ENCODE measurements at regions not wholly inside any gene's neighbourhood (a gene's known extent, or its start where the extent isn't known, plus 50 kb on each side); places are given as distances from the start of the nearest gene placed in this dataset.

DNA sequence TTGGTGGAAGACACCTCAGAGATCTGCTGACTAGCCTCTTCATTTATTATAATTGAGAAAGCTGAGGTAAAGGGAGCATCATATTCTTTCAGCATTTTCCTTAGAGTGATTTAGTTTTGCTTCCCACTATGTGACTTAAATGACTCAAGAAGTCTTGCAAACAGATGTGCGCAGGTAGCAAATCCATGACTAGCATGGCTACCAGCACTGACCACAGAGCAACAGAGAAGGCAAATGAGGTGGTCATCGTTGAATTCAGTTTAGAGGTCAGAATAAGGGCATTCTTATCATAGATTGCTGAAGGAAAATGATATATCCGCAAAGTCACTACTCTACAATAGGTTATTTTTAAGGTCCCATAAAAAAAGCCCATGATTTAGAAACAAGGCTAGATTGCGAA lies 162.2 kb downstream of the PIK3R1 start:
- TF ChIP-seq CTCF (conservative IDR thresholded peaks at IDR 0.05; ENCODE audit: low read depth, low read length): no peak
- TF ChIP-seq EZH2 (IDR thresholded peaks at IDR 0.05; ENCODE audit: borderline replicate concordance, low read depth, low read length, poor library complexity, severe bottlenecking): no peak

Measured in A673 (cell line).